GM19452 (cell line): ENCODE measurements at regions not wholly inside any gene's neighbourhood (a gene's known extent, or its start where the extent isn't known, plus 50 kb on each side); places are given as distances from the start of the nearest gene placed in this dataset.

ENCODE experiments used
- ATAC-seq: cut with Tn5 transposase; IDR thresholded peaks from one replicate; pipeline ENCODE4 v1.9.1; 2021; ENCODE audit not compliant: unreplicated experiment

DNA sequence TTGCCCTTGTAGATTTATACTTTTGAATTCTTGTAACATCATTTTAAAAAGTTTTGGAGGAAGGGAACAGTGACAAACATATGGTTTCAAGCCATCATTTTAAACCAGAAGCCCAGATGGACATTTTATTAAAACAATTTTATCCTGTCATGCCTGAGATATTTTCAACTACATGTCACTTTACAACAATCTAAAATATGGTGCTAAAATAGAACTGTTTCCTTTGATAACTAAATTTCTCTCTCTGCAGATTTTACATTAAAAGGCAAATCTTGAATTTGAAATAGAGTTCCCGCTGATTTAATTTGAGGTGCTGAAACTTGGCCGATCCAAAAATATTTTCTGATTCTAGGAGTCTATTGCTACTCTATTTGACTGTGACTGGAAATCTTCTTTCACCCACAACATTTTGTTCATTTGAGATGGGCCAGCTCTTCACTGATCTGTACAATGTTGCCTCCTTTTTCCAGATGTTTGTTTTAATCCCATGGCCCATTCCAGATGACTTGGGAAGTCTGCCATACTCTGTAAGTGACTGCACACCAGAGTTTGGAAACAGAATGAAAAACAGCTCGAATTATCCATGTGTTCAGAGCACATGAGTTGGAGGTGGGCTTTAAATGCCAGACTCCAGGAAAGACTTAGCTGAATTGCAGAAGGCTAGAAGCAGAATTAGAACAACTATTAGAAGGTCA lies 402.5 kb downstream of the TMEM135 start:
- ATAC-seq, result no peak

DNA sequence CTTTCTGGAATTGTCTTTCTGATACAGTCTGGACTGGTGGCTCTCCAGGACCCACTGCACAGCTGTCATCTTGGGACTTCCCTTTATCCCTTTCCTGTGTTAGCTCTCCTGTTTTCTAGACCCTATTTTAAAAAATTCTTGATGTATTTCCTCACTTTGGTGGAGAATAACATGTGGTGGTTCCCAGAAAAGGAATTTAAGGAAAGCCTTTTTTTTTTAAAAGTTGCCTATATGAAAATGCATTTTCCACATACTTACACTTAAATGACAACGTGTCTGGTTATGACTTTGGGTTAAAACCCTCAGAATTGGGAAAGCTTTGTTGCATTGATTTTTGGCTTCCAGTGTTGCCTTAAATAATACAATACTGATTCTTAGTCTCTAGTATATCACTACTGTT lies 400.7 kb downstream of the TMEM135 start:
- ATAC-seq, result no peak

GRCh38 chr11:87437844-87438223 lies 400.1 kb downstream of the TMEM135 start:
- ATAC-seq, result no peak

- ATAC-seq, result no peak
These were observed 399.6 kb downstream of the TMEM135 start for GRCh38 chr11:87437133-87437843.

GRCh38 chr11:87432022-87432421 lies 394.3 kb downstream of the TMEM135 start:
- ATAC-seq, result no peak

DNA sequence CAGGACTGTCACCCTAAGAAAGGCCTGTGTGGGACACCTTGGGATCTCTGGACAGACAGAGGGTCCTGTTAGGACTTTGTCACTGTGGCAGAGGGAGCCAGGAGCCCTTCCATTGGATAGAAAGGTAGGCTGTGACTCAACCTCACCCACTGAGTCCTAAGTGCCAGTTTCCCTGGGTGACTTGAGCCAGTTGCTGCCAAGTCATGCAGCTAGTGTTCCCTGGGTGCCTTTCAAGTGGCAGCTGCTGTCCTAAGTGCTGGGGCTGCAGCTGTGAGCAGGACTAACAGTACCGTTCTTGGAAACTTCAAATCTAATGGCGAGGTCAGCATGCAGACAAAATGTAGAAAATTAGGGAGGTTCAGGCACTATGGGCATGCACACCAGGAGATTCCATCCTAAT lies 393.7 kb downstream of the TMEM135 start:
- ATAC-seq, result no peak

- no peak for ATAC-seq
These were observed 393.1 kb downstream of the TMEM135 start for GRCh38 chr11:87430821-87431220.

DNA sequence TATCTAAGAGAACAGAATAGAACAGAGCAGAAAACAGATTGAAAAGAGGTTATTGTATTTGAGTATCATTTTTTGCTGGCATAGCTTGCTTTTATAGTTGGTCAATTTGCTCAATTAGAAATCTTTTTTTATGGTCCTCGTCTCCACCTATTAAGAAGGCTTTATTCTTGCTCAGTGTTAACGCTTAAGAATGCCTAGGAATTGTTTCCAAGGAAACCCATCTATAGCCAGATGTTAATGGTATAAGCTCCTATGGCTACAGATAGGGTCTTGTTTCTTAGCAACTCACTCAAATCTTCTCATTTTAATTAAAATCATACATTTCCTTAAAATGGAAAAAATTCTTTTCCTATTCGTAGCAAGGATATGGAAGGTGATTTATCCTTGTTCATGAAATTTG lies 392.3 kb downstream of the TMEM135 start:
- no peak for ATAC-seq

DNA sequence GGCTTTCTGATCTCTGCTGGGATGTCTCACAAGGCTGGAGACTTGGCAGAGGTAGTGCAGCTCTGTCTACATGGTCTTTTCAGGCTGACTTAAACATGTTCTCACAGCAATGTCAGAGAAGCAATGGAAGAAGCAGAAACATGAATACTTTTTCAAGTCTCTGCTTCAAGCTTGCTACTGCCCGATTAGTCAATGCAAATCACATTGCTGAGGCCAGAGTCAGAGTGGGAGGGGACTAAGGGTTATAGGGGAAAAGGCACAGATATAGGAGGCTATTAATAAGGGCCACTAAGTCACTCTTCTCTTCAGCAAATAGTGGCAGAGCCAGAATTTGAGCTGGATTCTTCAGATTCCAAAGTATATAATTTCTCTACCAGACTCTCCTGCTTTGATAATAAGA lies 390.5 kb downstream of the TMEM135 start:
- ATAC-seq, result no peak

DNA sequence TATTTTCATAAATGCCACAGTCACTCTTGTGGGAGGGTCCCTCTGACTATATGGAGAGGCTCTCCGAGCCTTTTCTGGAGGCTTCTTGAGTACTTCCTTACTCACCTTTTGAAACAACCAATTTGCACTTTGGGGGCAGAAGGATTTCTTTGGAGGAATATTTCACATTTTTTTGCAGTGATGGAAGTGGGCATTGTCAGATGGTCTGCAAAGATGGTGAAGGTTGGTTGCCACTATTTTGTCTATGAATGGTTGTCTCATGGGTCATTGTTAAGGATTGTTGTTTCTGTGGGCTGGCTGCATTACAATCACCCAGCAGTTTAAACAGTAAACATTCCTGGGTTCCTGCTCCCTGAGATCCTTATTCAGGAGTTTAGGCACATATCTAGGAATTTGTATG lies 388.2 kb downstream of the TMEM135 start:
- no peak for ATAC-seq

- no peak for ATAC-seq
These were observed 387.7 kb downstream of the TMEM135 start for GRCh38 chr11:87425391-87425790.

GRCh38 chr11:87423161-87423560 lies 385.4 kb downstream of the TMEM135 start:
- no peak for ATAC-seq

DNA sequence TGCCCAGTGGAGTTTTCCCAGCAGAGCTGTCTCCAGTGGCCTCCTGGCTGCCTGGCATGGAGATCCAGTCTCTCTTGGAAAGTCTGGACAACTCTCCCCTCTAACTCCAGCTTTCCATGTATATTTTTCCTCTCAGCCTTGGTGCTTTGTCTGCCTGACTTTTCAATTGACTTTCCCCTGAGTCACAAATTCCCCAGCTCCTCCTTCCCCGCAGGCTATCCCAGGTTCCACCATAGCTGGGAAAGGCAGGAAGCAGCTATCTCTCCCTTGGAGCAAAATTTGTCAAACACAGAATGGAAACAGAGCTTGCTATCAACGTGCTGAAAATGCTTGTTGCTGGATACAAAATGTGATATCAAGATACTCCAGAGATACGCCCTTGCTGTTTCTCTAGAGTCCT lies 384.8 kb downstream of the TMEM135 start:
- ATAC-seq, result no peak

DNA sequence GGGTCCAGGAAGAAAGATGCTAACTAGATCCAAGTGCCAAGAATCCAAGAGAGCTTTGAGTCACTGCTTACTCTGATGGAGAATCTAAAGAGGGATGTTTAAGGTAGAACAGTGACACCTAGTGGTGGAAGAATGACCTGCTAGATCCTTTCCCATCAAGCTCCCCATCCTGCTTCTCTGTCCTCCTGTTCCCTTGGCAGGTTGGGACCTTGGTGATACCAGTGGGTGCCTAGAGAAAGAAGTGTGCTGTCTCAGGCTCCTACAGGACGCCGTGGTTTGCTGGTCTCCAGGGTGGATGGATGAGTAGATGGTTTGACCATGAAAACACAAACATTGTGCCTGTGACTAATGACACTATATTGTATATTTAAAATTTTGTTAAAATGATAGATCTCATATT lies 383.7 kb downstream of the TMEM135 start:
- peak; percentile 77 for ATAC-seq

- no peak for ATAC-seq
These were observed 380.2 kb downstream of the TMEM135 start for GRCh38 chr11:87417951-87418350.

GRCh38 chr11:87405843-87406242 lies 368.1 kb downstream of the TMEM135 start:
- no peak for ATAC-seq

DNA sequence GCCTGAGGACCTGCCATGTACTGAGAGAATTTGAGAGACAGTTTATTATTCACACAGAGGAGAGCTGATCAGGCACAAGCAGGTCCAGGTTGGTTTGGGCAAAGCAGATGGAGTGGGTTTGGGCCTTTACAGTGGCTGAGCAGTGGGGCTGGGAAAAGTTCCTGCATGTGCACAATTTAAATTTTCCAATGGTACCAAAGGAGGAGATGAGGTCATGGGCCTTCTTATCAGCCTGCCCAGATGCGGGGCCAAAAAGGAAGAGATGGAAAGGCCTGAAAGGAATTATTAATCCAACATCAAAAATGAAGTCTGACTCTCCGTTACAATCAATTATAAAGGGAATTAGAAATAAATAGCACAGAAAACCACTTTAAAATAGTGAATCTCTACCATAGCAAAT lies 367.6 kb downstream of the TMEM135 start:
- ATAC-seq, result no peak

DNA sequence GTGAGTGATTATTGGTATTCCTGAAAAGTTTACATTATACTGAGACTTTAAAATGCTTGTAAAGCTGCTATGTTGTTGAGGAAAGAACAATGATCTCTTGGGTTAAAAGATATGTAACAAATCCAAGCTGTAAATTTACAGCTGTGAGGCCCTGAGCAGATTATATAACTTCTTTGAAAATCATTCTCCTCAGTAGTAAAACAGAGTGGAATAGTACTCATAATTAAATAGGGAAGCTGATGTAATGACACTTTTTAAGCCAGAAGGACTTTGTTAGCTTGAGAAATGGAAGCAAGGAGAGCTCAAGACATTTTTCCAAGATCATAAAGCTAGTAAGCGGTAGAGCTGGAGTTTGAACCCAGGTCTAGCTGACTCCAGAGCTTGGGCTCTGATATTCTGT lies 363.9 kb downstream of the TMEM135 start:
- no peak for ATAC-seq

DNA sequence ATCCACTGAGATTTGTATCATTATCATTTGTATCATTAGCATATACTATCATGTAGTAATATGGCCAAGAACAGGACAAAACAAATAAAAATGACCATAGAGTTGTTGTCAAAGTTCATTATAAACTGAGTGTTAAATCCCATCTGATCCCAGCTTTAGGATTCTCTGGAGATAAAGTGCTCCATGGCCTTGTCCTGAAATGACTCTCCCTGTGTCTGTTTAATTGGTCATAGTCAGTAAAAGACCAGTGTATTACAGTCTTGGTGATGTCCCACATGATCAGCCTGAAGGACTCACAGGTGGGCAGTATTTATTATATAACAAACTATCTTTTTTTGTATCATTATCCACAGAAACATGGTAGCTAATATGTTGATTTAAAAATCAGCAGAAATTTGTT lies 361.6 kb downstream of the TMEM135 start:
- ATAC-seq, result no peak

GRCh38 chr11:87398931-87399330 lies 361.2 kb downstream of the TMEM135 start:
- ATAC-seq, result no peak

- ATAC-seq, result no peak
These were observed 359.5 kb downstream of the TMEM135 start for GRCh38 chr11:87397011-87397865.

GRCh38 chr11:87394924-87395323 lies 357.2 kb downstream of the TMEM135 start:
- no peak for ATAC-seq
